Ovary (tissue), 7 donors: ENCODE measurements at regions not wholly inside any gene's neighbourhood (a gene's known extent, or its start where the extent isn't known, plus 50 kb on each side); places are given as distances from the start of the nearest gene placed in this dataset.

ENCODE experiments used
- DNase-seq, 5 donors: peaks; one replicate each; pipeline ENCODE4 v3.0.0-alpha.2; 2019 to 2020
- H3K27ac ChIP-seq, 2 donors: fragments of 200-600 bp; one replicate each; pipeline versions ENCODE4 v1.5.1 to v1.8.0; 2019 to 2022
- H3K27me3 ChIP-seq: fragments of 200-600 bp; one replicate; pipeline ENCODE4 v1.8.0; 2022
- H3K36me3 ChIP-seq: fragments of 200-600 bp; sonication (generic); one replicate; pipeline ENCODE4 v1.5.1; 2019
- H3K4me1 ChIP-seq: one replicate; pipeline ENCODE4 v1.8.1; 2013; ENCODE audit warnings: mild to moderate bottlenecking, moderate library complexity; ENCODE audit not compliant: insufficient read depth
- H3K4me3 ChIP-seq: fragments of 200-600 bp; sonication (generic); one replicate; pipeline ENCODE4 v1.5.1; 2017
- H3K9me3 ChIP-seq, 2 donors: fragments of 200-600 bp in 1 of 2; sonication (generic) in 1 of 2; one replicate each; pipeline versions ENCODE4 v1.5.1 to v1.8.1; 2013 to 2019; ENCODE audit warnings: mild to moderate bottlenecking in 1 of 2, moderate library complexity in 1 of 2
- EP300 ChIP-seq: sonication (generic); formaldehyde crosslinking; IDR thresholded peaks from one replicate; pipeline ENCODE4 v1.6.1; 2017; ENCODE audit warnings: antibody characterized with exemption
- POLR2A ChIP-seq: fragments of 450-650 bp; IDR thresholded peaks from one replicate; pipeline ENCODE4 v1.6.1; 2017; ENCODE audit warnings: antibody characterized with exemption, mild to moderate bottlenecking, moderate library complexity
- WGBS, 3 donors: extraction: QIAGEN DNeasy Blood & Tissue Kit in 1 of 3; methylation state at CpG; one replicate each; pipeline versions ENCODE4 v1.1.5 to v1.1.7; 2013 to 2017; 5-methylcytosine and 5-hydroxymethylcytosine counted together
- intact Hi-C, 4 donors: fragments of 100-400 bp; cut with DNase I; formaldehyde crosslinking; loops; one replicate each; pipeline versions ENCODE4 v1.11.0 to v1.15.1; 2022 to 2023
- TF ChIP-seq, protein P1 (sequence below), 3 donors: fragments of 450-650 bp in 2 of 3; fragments of 200-600 bp in 1 of 3; IDR thresholded peaks; one replicate each; pipeline versions ENCODE4 v1.5.1 to v1.8.0; 2016 to 2022; ENCODE audit warnings: antibody characterized with exemption in 3 of 3, mild to moderate bottlenecking in 1 of 3
- donor health status: DM: no; HTN: no; CAD: no; lungs with moderate emphysema.
- donor health status: DM: no; HTN: no; CAD: no.
- donor health status: Bipolar disorder and iron deficiency.
- donor health status: DM: no; HTN: no; CAD: no.
- donor health status: DM: yes; HTN: yes; CAD: no.

DNA sequence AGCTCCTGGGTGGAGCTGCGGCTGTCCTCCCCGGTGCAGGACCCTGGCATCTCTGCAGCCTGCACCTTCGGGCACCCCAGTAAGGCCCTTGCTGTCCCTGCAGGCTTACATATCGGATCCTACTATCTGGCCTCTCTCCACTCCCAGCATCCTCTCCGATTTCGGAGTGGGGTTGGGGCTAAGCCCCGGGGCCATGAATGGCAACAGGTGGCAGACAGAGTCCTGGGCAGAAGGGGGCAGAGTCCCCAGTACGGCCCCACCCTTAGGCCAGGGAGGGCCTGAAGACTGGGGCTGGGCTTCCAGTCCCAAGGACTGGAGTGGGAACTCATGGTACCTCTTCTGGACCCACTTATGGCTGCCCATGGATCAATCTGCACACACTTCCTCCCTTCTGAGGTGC lies 180.4 kb upstream of the MC4R start:
- intact Hi-C loops, result loop anchor here in 1 of 4 donors (5.0 kb wide), 1 partner anchor 556 kb away; no protein-coding TSS in a partner anchor
- Histone ChIP-seq H3K27me3 (no peaks in the 10 kb centered on the region), H3K4me1 (no peaks in the 10 kb centered on the region), H3K4me3 (no peak overlapping the region), H3K27ac (no peak overlapping the region), H3K36me3 (no peaks in the 10 kb centered on the region), H3K9me3 (no peaks in the 10 kb centered on the region)
- 94 to 97% (median 96%) methylated on average over 8 of the region's 8 CpGs for WGBS, 3 donors
- DNase-seq, result no peak
- TF ChIP-seq EP300 (no peak), POLR2A (no peak)
- TF ChIP-seq, protein P1, sequence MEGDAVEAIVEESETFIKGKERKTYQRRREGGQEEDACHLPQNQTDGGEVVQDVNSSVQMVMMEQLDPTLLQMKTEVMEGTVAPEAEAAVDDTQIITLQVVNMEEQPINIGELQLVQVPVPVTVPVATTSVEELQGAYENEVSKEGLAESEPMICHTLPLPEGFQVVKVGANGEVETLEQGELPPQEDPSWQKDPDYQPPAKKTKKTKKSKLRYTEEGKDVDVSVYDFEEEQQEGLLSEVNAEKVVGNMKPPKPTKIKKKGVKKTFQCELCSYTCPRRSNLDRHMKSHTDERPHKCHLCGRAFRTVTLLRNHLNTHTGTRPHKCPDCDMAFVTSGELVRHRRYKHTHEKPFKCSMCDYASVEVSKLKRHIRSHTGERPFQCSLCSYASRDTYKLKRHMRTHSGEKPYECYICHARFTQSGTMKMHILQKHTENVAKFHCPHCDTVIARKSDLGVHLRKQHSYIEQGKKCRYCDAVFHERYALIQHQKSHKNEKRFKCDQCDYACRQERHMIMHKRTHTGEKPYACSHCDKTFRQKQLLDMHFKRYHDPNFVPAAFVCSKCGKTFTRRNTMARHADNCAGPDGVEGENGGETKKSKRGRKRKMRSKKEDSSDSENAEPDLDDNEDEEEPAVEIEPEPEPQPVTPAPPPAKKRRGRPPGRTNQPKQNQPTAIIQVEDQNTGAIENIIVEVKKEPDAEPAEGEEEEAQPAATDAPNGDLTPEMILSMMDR (IDR thresholded peaks at IDR 0.05), result no peak

DNA sequence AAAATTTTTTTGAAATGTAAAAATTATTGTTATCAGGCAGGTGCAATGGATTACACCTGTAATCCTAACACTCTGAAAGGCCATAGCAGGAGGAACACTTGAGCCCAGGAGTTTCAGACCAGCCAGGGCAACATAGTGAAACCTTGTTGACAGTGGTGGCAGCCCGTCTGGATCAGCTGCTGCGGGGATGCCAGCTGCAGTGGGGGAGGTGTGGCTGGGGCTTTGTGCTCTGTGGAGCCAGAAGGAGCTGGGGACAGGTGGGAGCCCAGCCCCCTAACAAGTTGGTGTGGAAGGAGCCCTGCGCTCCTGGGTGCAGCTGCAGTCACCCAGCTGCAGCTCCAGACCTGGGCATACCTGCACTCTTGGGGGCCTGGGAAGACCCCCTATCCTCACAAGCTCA lies 182.4 kb upstream of the MC4R start:
- no peaks in the 10 kb centered on the region for H3K9me3 ChIP-seq
- intact Hi-C loops, result loop anchor here in 1 of 4 donors (5.0 kb wide), 1 partner anchor 558 kb away; no protein-coding TSS in a partner anchor
- H3K27me3 ChIP-seq, result no peaks in the 10 kb centered on the region
- H3K4me3 ChIP-seq, result no peak overlapping the region
- DNase-seq, result no peak
- no peak overlapping the region for H3K27ac ChIP-seq
- TF ChIP-seq, protein P1 (IDR thresholded peaks at IDR 0.05), result no peak
- TF ChIP-seq EP300, result no peak
- no peak for TF ChIP-seq POLR2A
- H3K36me3 ChIP-seq, result no peaks in the 10 kb centered on the region
- no peaks in the 10 kb centered on the region for H3K4me1 ChIP-seq
- 63 to 73% (median 65%) methylated on average over 3 of the region's 3 CpGs for WGBS, 3 donors

DNA sequence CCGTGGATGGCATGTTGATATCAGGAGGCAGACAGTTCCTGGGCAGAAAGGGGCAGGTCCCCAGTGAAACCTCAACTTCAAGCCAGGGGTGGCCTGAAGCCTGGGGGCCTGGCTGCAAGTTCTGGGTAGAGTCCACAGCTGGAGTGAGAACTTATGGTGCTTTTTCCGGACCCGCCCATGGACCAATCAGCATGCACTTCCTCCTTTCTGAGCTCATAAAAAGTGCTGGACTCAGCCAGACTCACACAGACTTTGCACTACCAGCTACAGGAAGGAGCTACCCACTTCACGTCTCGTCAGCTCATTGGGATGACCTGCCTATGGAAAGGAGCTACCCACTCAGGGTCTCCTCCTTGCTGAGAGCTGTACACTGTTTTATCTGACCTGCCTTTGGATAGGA lies 183.1 kb upstream of the MC4R start:
- WGBS, 3 donors, result 79 to 91% (median 82%) methylated on average over 5 of the region's 5 CpGs
- Histone ChIP-seq H3K27ac (no peak overlapping the region), H3K4me3 (no peak overlapping the region), H3K27me3 (no peaks in the 10 kb centered on the region), H3K9me3 (no peaks in the 10 kb centered on the region), H3K4me1 (no peaks in the 10 kb centered on the region), H3K36me3 (no peaks in the 10 kb centered on the region)
- intact Hi-C loops, result no loop called here
- TF ChIP-seq, protein P1 (IDR thresholded peaks at IDR 0.05), result no peak
- TF ChIP-seq POLR2A, result no peak
- TF ChIP-seq EP300, result no peak
- no peak for DNase-seq

DNA sequence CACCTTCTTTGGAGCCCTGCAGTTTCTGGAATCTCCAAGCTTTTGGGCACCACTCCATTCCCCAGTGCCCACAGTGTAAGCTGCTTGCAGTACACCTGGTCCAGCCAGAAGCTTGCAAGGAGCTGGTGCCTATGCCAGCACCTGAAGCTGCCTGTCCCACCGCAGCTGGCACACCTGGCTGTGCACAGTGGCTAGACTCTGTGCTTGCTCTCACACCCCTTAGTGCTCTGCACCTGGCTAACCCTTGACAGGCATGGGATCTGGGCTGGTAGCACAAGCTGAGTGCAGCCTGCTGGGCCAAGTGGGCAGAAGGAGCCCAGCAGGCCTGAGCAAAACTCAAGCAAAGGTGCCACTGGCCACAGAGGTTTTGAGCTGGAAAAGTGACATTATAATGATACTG lies 183.8 kb upstream of the MC4R start:
- Histone ChIP-seq H3K4me3 (no peak overlapping the region), H3K27me3 (no peaks in the 10 kb centered on the region)
- WGBS, 3 donors, result 96 to 100% (median 100%) methylated on average over 1 of the region's 1 CpG

More for the DNA sequence above, 183.8 kb upstream of the MC4R start:
- no peaks in the 10 kb centered on the region for H3K4me1 ChIP-seq
- TF ChIP-seq, protein P1 (IDR thresholded peaks at IDR 0.05), result no peak
- TF ChIP-seq POLR2A, result no peak
- no peak for TF ChIP-seq EP300
- intact Hi-C loops, result no loop called here
- no peaks in the 10 kb centered on the region for H3K36me3 ChIP-seq
- no peak overlapping the region for H3K27ac ChIP-seq
- no peak for DNase-seq
- no peaks in the 10 kb centered on the region for H3K9me3 ChIP-seq
